Retina (tissue), 1 donor: ENCODE measurements at regions not wholly inside any gene's neighbourhood (a gene's known extent, or its start where the extent isn't known, plus 50 kb on each side); places are given as distances from the start of the nearest gene placed in this dataset.

Experiments
- DNase-seq: peaks from one replicate; pipeline ENCODE4 v3.0.0-alpha.2; 2016

DNA sequence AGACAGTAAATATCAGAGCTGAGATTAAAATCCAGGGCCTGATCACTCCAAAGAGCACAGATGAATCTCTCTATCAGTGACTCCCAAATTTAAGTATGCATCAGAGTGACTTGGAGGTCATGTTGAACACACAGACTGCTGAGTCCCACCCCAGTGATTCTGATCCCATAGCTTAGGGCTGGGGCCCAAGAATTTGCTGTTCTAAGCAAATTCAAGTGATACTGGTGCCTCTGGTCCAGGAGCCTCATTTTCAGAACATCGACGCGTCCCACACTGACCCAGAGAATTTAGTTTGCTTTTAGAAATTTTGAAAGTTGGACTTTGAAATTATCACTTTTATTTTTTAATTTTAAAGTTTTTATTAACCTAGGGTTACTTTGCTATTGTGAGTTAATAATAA is 72.7 kb upstream of the NETO1 start:
- no peak for DNase-seq

DNA sequence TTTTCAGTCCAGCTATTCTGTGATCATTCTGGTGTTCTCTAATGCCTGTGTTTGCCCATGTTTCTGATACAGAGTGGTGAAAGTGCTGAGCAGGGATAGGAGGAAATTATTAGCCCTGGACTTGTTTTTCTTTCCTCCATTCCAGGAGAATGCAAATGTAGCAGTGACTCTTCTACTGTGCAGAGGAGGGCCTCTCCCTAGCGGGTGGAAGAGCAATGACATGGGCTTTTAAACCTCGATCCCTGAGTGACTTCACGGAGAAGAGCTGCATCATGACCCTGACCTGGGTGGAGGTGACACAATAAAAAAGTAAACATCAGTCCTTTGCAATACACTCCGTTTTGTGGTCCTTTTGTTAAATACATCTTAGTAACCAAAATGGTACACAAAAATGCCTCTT is 68.0 kb upstream of the NETO1 start:
- DNase-seq, result no peak

DNA sequence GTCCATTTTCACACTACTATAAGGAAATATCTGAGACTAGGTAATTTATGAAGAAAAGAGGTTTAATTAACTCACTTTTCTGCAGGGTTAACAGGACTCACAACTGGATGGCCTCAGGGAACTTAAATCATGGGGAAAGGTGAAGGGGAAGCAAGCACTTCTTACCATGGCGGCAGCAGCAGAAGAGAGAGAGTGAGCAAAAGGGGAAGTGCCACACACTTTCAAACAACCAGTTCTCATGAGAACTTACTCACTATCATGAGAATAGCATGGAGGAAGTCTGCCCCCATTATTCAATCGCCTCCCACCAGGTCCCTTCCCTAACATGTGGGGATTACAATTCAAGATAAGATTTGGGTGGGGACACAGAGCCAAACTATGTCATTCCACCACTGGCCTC is 55.1 kb upstream of the NETO1 start:
- no peak for DNase-seq
